MM.1S (cell line): ENCODE measurements at regions not wholly inside any gene's neighbourhood (a gene's known extent, or its start where the extent isn't known, plus 50 kb on each side); places are given as distances from the start of the nearest gene placed in this dataset.

Experiments
- EZH2 ChIP-seq: fragments of 300-600 bp; sonication (generic); optimal IDR thresholded peaks from 2 replicates; pipeline ENCODE3; 2017; ENCODE audit warnings: low read depth, mild to moderate bottlenecking, antibody characterized with exemption, low read length, mixed read lengths
- TF ChIP-seq, protein P1 (sequence below): fragments of 300-600 bp; sonication (generic); IDR thresholded peaks from 2 replicates; pipeline ENCODE4 v1.5.1; 2016; ENCODE audit warnings: antibody characterized with exemption, low read length, mixed read lengths

DNA sequence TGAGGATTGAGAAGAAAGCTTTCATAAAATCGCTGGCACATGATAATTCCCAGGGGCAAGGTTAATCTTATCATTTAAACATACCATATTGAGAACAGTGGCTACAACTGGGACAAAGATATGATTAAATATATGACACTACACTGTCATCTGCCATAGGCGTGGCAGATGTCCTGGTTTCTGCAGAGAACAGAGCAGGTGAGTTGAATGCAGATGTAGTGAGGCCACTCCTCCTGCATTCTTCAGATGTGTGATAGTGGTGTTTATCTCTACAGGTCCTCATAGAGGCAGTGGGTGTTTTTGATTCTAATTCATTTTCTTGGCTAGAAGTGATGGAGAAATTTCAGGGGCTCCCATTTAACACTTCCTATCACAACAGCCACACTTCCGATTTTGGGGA is 237.0 kb upstream of the CDH9 start:
- TF ChIP-seq, protein P1, sequence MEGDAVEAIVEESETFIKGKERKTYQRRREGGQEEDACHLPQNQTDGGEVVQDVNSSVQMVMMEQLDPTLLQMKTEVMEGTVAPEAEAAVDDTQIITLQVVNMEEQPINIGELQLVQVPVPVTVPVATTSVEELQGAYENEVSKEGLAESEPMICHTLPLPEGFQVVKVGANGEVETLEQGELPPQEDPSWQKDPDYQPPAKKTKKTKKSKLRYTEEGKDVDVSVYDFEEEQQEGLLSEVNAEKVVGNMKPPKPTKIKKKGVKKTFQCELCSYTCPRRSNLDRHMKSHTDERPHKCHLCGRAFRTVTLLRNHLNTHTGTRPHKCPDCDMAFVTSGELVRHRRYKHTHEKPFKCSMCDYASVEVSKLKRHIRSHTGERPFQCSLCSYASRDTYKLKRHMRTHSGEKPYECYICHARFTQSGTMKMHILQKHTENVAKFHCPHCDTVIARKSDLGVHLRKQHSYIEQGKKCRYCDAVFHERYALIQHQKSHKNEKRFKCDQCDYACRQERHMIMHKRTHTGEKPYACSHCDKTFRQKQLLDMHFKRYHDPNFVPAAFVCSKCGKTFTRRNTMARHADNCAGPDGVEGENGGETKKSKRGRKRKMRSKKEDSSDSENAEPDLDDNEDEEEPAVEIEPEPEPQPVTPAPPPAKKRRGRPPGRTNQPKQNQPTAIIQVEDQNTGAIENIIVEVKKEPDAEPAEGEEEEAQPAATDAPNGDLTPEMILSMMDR: no peak
- TF ChIP-seq EZH2: no peak
